ENCODE measurements at regions not wholly inside any gene's neighbourhood (a gene's known extent, or its start where the extent isn't known, plus 50 kb on each side); places are given as distances from the start of the nearest gene placed in this dataset.

DNA sequence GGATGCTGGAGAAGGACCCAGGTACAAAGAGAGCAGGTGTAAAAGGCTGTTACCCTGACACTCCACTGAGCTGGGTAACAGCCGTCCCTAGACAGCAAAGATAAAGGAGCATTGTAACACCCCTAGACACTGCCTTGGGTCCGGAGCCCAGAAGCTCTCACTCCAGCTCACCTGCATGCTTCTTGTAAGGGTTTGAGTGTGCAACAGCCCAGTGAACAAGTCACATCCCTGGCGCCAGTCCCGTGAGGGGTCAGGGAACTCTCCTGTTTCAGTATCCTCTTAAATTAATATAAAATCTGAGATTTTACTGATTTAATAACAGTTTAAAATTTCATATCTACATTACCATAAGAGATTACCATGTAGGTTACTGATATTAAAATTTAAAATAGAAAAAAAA, 124.8 kb upstream of the LMO3 start:
- H3K4me1 ChIP-seq (ENCODE audit: insufficient read depth, low read length, severe bottlenecking): no peaks in the 10 kb centered on the region
- H3K36me3 ChIP-seq (ENCODE audit: insufficient read depth, low read length): no peaks in the 10 kb centered on the region
- no peaks in the 10 kb centered on the region for H3K9me3 ChIP-seq (ENCODE audit: low read length)
- no peaks in the 10 kb centered on the region for H3K27me3 ChIP-seq (ENCODE audit: insufficient read depth, low read length)
- H3K4me2 ChIP-seq (ENCODE audit: low read length): no peak overlapping the region
- no peak overlapping the region for H3K9ac ChIP-seq (ENCODE audit: low read length)
- no peak overlapping the region for H3K27ac ChIP-seq (ENCODE audit: low read depth, low read length, poor library complexity, severe bottlenecking)
- no peaks in the 10 kb centered on the region for H4K20me1 ChIP-seq (ENCODE audit: insufficient read depth, low read length)
- TF ChIP-seq EZH2 (IDR thresholded peaks at IDR 0.05; ENCODE audit: borderline replicate concordance, low read length): no peak
- TF ChIP-seq, protein P1, sequence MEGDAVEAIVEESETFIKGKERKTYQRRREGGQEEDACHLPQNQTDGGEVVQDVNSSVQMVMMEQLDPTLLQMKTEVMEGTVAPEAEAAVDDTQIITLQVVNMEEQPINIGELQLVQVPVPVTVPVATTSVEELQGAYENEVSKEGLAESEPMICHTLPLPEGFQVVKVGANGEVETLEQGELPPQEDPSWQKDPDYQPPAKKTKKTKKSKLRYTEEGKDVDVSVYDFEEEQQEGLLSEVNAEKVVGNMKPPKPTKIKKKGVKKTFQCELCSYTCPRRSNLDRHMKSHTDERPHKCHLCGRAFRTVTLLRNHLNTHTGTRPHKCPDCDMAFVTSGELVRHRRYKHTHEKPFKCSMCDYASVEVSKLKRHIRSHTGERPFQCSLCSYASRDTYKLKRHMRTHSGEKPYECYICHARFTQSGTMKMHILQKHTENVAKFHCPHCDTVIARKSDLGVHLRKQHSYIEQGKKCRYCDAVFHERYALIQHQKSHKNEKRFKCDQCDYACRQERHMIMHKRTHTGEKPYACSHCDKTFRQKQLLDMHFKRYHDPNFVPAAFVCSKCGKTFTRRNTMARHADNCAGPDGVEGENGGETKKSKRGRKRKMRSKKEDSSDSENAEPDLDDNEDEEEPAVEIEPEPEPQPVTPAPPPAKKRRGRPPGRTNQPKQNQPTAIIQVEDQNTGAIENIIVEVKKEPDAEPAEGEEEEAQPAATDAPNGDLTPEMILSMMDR (IDR thresholded peaks at IDR 0.05; ENCODE audit: low read length): no peak
- H3K4me3 ChIP-seq (ENCODE audit: low read depth, low read length, poor library complexity, severe bottlenecking): no peak overlapping the region
- no peaks in the 10 kb centered on the region for H3K9me2 ChIP-seq (ENCODE audit: low read depth, low read length)
- H3K79me2 ChIP-seq (ENCODE audit: insufficient read depth, low read length): no peaks in the 10 kb centered on the region
- H3F3A ChIP-seq (ENCODE audit: insufficient read depth, low read length): no peaks in the 10 kb centered on the region
- H2AFZ ChIP-seq (ENCODE audit: low read length): no peak overlapping the region

DNA sequence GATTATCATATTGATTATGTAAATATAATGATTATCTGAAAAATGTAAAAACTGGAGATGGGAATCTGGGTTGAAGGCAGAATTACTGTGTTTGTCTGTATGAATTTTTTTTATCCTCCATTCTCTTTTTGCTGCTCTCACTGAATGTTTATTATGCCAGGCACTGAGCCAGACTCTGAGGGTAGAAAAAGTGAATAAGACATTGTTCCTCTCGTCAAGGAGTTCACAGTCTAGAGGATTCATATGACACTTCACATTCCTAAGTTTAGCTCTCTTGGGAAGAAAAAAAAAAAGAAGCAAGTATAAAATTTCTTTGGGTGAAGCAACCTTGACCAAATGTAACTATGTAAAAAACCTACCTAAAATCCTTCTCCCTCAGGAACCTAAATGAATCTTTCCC, 120.9 kb upstream of the LMO3 start:
- H3F3A ChIP-seq (ENCODE audit: insufficient read depth, low read length): no peaks in the 10 kb centered on the region
- no peak overlapping the region for H3K27ac ChIP-seq (ENCODE audit: low read depth, low read length, poor library complexity, severe bottlenecking)
- no peaks in the 10 kb centered on the region for H3K27me3 ChIP-seq (ENCODE audit: insufficient read depth, low read length)
- no peak overlapping the region for H3K4me3 ChIP-seq (ENCODE audit: low read depth, low read length, poor library complexity, severe bottlenecking)
- no peaks in the 10 kb centered on the region for H3K36me3 ChIP-seq (ENCODE audit: insufficient read depth, low read length)
- no peaks in the 10 kb centered on the region for H4K20me1 ChIP-seq (ENCODE audit: insufficient read depth, low read length)
- TF ChIP-seq, protein P1 (IDR thresholded peaks at IDR 0.05; ENCODE audit: low read length): no peak
- TF ChIP-seq EZH2 (IDR thresholded peaks at IDR 0.05; ENCODE audit: borderline replicate concordance, low read length): no peak
- H2AFZ ChIP-seq (ENCODE audit: low read length): no peak overlapping the region
- H3K79me2 ChIP-seq (ENCODE audit: insufficient read depth, low read length): no peaks in the 10 kb centered on the region
- no peaks in the 10 kb centered on the region for H3K9me3 ChIP-seq (ENCODE audit: low read length)
- no peaks in the 10 kb centered on the region for H3K4me1 ChIP-seq (ENCODE audit: insufficient read depth, low read length, severe bottlenecking)
- no peak overlapping the region for H3K9ac ChIP-seq (ENCODE audit: low read length)
- no peaks in the 10 kb centered on the region for H3K9me2 ChIP-seq (ENCODE audit: low read depth, low read length)
- H3K4me2 ChIP-seq (ENCODE audit: low read length): no peak overlapping the region

DNA sequence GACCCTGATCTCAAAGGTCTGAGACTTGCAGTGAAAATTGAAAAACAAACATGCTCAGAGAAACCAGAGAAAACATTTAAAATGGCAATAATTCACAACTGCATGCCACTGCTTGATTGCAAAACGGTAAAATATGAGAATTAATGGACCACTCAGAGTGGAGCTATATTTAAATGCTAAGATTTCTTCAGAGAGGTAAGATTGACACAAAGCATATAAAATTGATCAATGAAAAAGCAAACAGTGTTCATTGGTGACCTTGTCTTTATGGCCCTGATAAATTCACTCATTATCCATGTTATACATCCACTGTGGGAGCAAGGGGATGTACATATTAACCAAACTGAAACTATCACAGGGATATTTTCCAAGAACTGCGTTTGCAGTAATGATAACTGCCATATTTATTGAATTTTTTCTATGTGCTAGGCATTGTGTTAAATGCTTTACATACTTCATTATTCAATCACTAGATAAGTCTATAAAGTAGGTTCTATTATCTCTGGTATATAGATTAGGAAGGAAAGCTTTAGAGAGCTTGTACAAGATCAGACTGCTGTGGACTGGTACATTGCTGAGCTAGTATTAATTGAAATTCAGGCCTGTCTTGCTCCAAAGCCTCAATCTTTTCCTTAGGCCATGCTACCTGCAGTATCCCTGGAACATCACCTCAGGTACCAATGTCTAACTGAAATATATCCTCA, 113.9 kb upstream of the LMO3 start:
- Histone ChIP-seq H3K79me2 (ENCODE audit: insufficient read depth, low read length) (no peaks in the 10 kb centered on the region), H3K27ac (ENCODE audit: low read depth, low read length, poor library complexity, severe bottlenecking) (no peak overlapping the region), H3K9me2 (ENCODE audit: low read depth, low read length) (no peaks in the 10 kb centered on the region), H3K4me1 (ENCODE audit: insufficient read depth, low read length, severe bottlenecking) (no peaks in the 10 kb centered on the region), H3K4me2 (ENCODE audit: low read length) (no peak overlapping the region), H4K20me1 (ENCODE audit: insufficient read depth, low read length) (no peaks in the 10 kb centered on the region), H2AFZ (ENCODE audit: low read length) (no peak overlapping the region), H3K9ac (ENCODE audit: low read length) (no peak overlapping the region), H3K36me3 (ENCODE audit: insufficient read depth, low read length) (no peaks in the 10 kb centered on the region), H3K9me3 (ENCODE audit: low read length) (no peaks in the 10 kb centered on the region), H3F3A (ENCODE audit: insufficient read depth, low read length) (no peaks in the 10 kb centered on the region), H3K27me3 (ENCODE audit: insufficient read depth, low read length) (no peaks in the 10 kb centered on the region), H3K4me3 (ENCODE audit: low read depth, low read length, poor library complexity, severe bottlenecking) (no peak overlapping the region)
- TF ChIP-seq, protein P1 (IDR thresholded peaks at IDR 0.05; ENCODE audit: low read length): no peak
- no peak for TF ChIP-seq EZH2 (IDR thresholded peaks at IDR 0.05; ENCODE audit: borderline replicate concordance, low read length)
